HG02798 (cell line): ENCODE measurements at regions not wholly inside any gene's neighbourhood (a gene's known extent, or its start where the extent isn't known, plus 50 kb on each side); places are given as distances from the start of the nearest gene placed in this dataset.

Experiments
- ATAC-seq: cut with Tn5 transposase; IDR thresholded peaks from one replicate; pipeline ENCODE4 v1.9.1; 2021; ENCODE audit warnings: mild to moderate bottlenecking; ENCODE audit not compliant: unreplicated experiment, poor library complexity

GRCh38 chr6:82712389-82712788 is 348.8 kb downstream of the TPBG start:
- peak; percentile 15 for ATAC-seq

DNA sequence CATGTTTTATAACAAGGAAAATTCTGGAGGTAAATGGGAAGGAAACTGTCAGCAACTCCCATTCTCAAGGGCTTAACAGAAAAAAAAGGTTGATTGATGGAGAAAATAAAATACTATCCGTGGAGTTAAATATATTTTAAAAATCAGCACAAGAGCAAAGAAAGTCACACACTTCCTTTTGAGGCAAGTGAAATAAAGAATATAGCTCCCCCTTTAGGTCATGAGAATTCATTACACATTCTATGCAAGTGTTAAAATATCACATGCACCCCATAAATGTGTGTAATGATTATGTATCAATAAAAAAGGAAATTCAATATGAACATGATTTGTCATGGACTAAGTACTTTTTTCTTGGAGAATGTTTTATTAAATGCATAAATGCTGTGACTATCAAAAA is 349.2 kb downstream of the TPBG start:
- ATAC-seq = peak; percentile 45

GRCh38 chr6:82720992-82721391 is 344.6 kb downstream of the UBE3D start:
- no peak for ATAC-seq

DNA sequence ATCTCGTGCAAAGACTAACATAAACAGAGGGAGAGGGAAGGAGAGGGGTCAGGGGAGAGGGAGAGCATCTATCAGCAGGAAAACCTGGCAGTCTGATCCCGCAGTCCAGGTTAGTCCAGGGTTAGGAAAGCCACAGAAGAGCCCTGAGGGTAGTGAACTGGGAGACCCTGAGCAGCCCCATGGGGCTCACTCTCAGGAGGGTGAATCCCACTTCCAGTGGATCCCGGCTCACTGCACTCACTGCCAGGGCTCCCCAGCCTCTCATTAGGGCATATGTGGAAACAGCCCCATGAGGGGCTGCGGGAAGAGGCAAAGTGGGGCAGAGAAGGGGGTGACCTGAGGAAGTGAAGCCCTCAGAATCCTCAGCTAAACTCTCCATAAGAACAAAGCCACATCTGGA is 329.9 kb downstream of the UBE3D start:
- ATAC-seq = no peak

DNA sequence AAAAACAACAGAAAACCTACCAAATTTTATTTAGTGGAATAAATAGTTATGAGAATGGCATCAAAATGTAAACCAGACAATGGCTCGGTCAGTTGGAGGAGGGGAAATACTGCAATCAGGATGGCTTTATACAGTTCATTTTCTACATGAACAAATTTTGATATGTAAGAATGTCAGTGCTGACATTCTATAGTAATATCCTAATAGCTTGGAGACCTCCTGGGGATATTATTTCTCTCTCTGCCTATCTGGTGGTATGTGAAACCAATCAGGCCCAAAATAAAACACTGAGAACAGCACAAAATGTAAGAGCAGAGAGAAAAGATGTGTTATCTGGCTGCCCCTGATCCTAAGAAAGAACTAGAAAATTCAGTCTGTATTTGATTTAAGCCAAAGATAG is 327.7 kb downstream of the UBE3D start:
- ATAC-seq = no peak

GRCh38 chr6:82738773-82739172 is 326.9 kb downstream of the UBE3D start:
- no peak for ATAC-seq

GRCh38 chr6:82739303-82739702 is 326.3 kb downstream of the UBE3D start:
- no peak for ATAC-seq

GRCh38 chr6:82740072-82740471 is 325.6 kb downstream of the UBE3D start:
- ATAC-seq = no peak

DNA sequence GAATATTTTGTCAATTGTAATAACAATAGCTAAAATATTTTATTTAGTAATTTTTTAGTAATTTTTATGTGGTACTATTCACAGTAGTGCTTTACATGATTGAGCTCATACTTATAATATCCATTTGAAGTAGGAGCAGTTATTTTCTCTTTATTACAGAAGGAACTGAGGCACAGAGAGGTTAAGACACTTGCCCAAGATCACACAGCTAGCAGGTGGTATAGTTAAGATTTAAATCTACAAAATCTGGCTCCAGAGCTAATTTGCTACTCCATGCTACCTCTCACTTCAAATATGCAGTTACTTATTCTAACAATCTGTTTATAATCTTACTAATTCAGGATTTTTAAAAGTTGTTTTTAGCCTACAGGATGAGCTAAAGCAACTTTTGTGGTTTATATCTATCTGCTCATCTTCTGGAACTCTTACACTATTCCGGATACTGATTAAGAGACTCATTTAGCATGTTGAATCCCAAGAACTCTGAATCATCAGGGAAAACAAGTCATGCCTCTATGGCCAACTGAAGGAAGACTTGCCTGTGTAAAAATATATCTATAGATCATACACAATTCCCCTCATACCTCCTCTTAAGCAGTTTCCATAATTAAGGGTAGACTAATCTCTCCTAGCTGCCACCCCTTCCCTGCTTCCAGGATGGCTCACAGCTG is 324.2 kb downstream of the UBE3D start:
- no peak for ATAC-seq

DNA sequence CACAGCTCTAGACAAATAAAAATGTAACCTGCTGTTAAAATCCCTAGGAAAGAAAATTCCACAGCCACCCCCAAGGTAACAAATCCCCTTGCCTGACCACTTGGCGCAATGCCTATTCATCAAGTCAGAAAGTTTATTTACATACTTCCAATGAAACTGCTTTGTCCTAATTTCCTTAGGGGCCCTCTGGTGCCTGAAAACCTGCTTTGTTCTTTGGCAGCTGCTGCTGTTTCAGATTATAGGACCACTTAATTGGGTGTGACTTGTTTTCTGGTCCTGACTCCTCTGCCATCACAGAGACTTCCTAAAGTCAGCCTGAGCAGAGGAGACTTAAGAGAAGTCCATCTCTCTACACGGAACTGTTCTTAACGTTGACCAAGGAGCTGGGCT is 323.6 kb downstream of the UBE3D start:
- ATAC-seq = no peak

DNA sequence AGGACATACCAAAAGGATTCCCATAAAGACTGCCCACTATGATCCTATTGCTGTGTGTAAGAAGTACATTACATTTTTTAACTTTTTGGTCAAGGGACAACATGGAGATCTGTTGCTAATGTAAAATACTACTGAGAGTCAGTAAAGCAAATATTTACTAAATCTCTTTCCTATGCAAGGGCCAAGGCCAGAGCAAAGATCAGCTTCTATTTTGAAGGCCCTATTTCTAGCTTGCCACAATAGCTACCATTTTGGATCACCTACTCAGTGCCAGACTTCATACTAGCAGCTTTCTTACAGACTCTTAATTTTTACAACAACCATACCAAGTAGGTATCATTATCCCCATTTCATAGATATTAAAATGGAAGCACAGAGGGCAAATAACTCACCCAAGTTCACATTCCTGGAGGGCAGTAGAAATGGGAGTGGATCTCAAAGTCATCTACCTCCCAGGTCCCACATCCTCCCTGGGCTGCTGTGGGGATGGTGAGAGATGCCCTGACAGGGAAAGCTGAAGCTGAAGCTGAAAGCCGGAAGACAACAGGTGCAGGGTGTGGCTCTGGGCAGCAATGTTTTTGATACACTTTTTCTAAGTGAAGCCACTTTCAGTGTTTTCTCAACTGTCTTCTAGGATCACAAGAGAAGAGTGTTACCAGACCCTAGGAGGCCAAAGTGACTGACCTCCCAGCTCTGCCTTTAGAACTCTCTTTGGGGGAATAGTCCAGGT is 321.2 kb downstream of the UBE3D start:
- no peak for ATAC-seq

- no peak for ATAC-seq
These were observed 315.1 kb downstream of the UBE3D start for GRCh38 chr6:82750556-82750955.

DNA sequence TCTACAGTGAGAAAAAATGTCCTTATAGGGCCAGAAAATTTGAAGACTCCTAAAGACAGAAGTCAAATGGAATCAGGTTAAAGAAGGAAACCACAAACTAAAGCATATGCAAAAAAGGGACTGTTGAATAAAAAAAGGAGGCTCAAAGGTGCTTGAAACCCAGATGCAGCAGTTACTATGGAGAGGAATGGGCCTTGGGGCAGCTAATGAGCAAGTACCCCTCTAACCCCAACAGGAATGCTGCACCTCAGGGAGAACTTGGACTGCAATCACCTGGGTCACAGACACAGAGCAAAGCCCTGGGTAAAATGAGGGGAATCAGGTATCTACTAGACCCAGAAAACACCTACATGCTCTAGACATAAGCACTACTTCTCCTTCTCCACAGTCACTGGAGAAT is 313.9 kb downstream of the UBE3D start:
- ATAC-seq = no peak

- no peak for ATAC-seq
These were observed 303.8 kb downstream of the UBE3D start for GRCh38 chr6:82761674-82762345.

DNA sequence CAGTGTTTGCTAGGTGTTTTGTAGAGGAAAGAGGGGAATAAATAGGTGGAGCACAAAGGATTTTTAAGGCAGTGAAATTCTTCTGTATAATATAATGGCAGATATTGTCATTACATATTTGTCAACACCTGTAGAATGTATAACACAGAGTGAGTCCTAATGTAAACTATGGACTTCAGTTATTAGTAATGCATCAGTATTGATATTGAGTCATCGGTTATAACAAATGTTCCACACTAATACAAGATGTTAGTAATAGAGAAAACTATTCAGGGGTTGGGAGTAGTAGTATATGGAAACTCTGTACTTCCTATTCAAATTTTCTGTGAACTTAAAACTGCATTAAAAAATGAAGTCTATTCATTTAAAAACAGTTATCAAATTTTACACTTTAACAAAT is 299.2 kb downstream of the UBE3D start:
- no peak for ATAC-seq

GRCh38 chr6:82767037-82767436 is 298.6 kb downstream of the UBE3D start:
- ATAC-seq = no peak

DNA sequence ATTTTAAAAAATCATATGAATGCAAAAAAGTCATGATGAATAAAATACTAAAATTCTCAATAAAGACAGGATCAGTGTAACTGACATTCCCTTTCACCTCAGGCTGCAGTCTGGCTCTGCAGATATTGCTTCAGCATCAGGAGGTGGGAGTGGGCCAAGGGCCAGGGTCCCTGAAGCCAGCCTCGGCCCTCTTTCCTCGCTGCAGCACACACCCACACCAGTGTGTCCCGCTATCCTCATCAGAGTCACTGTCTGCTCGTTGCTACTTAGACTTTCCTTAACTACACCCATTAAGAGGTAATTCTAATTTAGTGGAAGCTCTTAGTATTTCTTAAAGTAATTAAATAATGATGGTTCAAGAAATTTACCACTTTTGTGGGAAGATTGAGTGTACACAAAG is 298.2 kb downstream of the UBE3D start:
- ATAC-seq = no peak

GRCh38 chr6:82772851-82773717 is 292.6 kb downstream of the UBE3D start:
- no peak for ATAC-seq

- ATAC-seq = no peak
These were observed 290.3 kb downstream of the UBE3D start for GRCh38 chr6:82775361-82775760.

DNA sequence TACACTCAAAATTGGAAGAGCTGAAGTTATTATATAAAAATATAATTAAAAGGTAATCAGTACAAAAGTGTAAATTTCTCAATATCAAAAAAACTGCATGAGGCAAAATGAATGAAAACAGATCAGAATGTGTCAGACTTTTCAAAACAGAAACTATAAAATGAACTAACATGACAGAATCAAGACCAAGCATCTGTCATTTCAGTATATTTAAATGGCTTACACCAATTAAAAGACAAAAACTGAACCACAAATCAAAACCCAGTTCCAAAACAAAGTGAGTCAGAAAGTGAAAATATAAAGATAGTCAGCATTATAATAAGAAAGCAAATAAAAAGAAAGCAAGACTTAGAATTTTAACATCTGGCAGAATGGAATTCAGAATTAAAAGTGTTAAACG is 289.7 kb downstream of the UBE3D start:
- ATAC-seq = no peak

GRCh38 chr6:82779041-82779440 is 286.6 kb downstream of the UBE3D start:
- ATAC-seq = no peak
